NB4 (cell line): ENCODE measurements at regions not wholly inside any gene's neighbourhood (a gene's known extent, or its start where the extent isn't known, plus 50 kb on each side); places are given as distances from the start of the nearest gene placed in this dataset.
A peak's percentile ranks its signal among the peaks of the same experiment; 100 is the strongest.

Source experiments
- DNase-seq: peaks from one replicate; pipeline ENCODE4 v3.0.0; 2010; ENCODE audit warnings: low read depth
- H3K4me3 ChIP-seq: one replicate; pipeline ENCODE4 v1.5.1; 2011; ENCODE audit warnings: mild to moderate bottlenecking, low read depth, low read length, moderate library complexity
- CTCF ChIP-seq: IDR thresholded peaks from one replicate; pipeline ENCODE4 v1.5.1; 2012; ENCODE audit warnings: low read depth, low read length
- MAX ChIP-seq: IDR thresholded peaks from 2 replicates; pipeline ENCODE4 v1.6.1; 2011; ENCODE audit warnings: low read depth, low read length
- MYC ChIP-seq: IDR thresholded peaks from 2 replicates; pipeline ENCODE4 v1.6.1; 2011; ENCODE audit warnings: low read depth, low read length
- POLR2A ChIP-seq: IDR thresholded peaks from 2 replicates; pipeline ENCODE4 v1.6.1; 2011; ENCODE audit warnings: mild to moderate bottlenecking; ENCODE audit not compliant: insufficient read length; ENCODE audit errors: extremely low read depth

DNA sequence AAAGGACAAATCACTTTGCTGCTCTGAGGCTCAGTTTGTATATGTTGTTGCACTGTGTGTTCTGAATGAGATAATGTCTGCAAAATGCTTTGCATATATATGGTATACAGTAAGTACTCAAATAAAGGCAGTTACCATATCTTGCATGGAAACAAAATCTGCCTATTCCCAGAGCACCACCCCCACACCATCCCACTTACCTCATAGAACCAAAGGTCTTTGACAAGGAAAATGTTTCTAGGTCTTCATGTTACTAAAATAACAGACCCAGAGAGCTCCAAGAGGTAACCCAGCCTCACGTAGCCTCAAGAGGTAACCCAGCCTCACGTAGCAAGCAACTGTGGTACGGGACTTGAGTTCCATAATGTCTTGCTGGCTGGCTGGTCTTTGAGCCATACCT lies 71.6 kb upstream of the CMKLR1 start:
- no peak overlapping the region for H3K4me3 ChIP-seq
- no peak for DNase-seq
- no peak for TF ChIP-seq MAX

DNA sequence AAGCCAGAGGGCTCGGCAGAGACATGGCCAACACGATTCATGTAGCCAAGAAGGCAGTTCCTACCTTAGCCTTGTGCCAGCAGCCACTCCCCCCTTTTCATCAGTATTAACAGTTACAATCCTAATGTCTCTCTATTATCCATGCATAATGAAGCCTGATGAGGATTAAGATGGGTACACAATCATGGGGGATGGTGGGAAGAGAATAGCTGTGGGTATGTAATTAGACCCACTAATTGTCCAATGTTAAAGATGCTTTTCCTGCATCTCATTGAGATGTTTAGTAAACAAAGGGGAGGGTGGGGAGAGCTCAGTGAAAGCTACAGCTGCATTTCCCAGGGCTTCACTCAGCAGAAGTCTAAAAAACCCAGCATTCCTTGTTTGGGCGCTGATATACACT lies 70.4 kb upstream of the CMKLR1 start:
- TF ChIP-seq POLR2A, result no peak
- TF ChIP-seq MYC, result no peak
- no peak for TF ChIP-seq CTCF
- no peak for TF ChIP-seq MAX
- no peak overlapping the region for H3K4me3 ChIP-seq
- DNase-seq, result no peak

- TF ChIP-seq MYC (no peak), POLR2A (no peak), CTCF (no peak), MAX (no peak)
- H3K4me3 ChIP-seq, result no peak overlapping the region
- DNase-seq, result peak; percentile 15
These were observed 64.8 kb upstream of the CMKLR1 start for GRCh38 chr12:108403952-108404351.

GRCh38 chr12:108401964-108402363 lies 62.9 kb upstream of the CMKLR1 start:
- no peak overlapping the region for H3K4me3 ChIP-seq
- no peak for DNase-seq
- TF ChIP-seq POLR2A (no peak), MAX (no peak), MYC (no peak)

DNA sequence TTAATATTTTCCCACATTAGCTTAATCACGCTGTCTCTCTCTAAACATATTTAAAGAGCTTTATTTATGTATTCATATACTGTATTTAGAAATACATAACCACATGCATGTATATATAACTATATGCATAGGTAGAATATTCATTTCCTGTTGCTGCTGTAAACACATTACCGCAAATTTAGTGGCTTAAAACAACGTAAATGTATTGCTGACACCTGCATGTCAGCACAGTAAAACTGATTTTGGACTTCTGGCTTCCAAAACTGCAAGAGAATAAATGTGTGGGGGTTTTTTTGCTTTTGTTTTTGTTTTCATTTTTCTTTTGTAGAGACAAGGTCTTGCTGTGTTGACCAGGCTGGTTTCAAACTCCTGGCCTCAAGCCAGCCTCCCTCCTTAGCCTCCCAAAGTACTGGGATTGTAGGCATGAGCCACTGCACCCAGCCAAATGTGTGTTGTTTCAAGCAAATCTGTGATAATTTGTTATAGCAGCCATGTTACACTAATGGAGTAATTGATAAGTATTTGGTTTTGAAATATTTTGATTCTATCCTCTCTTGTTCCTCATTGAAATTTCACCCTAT lies 61.9 kb upstream of the CMKLR1 start:
- no peak for DNase-seq
- no peak overlapping the region for H3K4me3 ChIP-seq
- no peak for TF ChIP-seq MAX
- TF ChIP-seq MYC, result no peak
- no peak for TF ChIP-seq CTCF
- TF ChIP-seq POLR2A, result no peak

GRCh38 chr12:108400481-108400880 lies 61.4 kb upstream of the CMKLR1 start:
- no peak for DNase-seq

More at GRCh38 chr12:108400481-108400880, 61.4 kb upstream of the CMKLR1 start:
- TF ChIP-seq CTCF (no peak), MAX (no peak), POLR2A (no peak), MYC (no peak)
- no peak overlapping the region for H3K4me3 ChIP-seq
